Ishikawa (cell line): ENCODE measurements at regions not wholly inside any gene's neighbourhood (a gene's known extent, or its start where the extent isn't known, plus 50 kb on each side); places are given as distances from the start of the nearest gene placed in this dataset.

Experiments
- CEBPB ChIP-seq: IDR thresholded peaks from 2 replicates; pipeline ENCODE4 v1.6.1; 2012
- CREB1 ChIP-seq: IDR thresholded peaks from 2 replicates; pipeline ENCODE4 v1.6.1; 2012; ENCODE audit warnings: low read depth
- EP300 ChIP-seq: IDR thresholded peaks from 2 replicates; pipeline ENCODE4 v1.6.1; 2012; ENCODE audit warnings: borderline replicate concordance
- FOXM1 ChIP-seq: IDR thresholded peaks from 2 replicates; pipeline ENCODE4 v1.6.1; 2012; ENCODE audit warnings: low read depth, borderline replicate concordance
- MAX ChIP-seq: IDR thresholded peaks from 2 replicates; pipeline ENCODE4 v1.6.1; 2012
- NFIC ChIP-seq: IDR thresholded peaks from 2 replicates; pipeline ENCODE4 v1.6.1; 2012
- REST ChIP-seq: IDR thresholded peaks from 2 replicates; pipeline ENCODE4 v1.6.1; 2012; ENCODE audit warnings: low read depth, mild to moderate bottlenecking
- TAF1 ChIP-seq: IDR thresholded peaks from 2 replicates; pipeline ENCODE4 v1.6.1; 2012; ENCODE audit warnings: low read depth, mild to moderate bottlenecking
- TCF12 ChIP-seq: IDR thresholded peaks from 2 replicates; pipeline ENCODE4 v1.6.1; 2012; ENCODE audit warnings: low read depth
- TEAD4 ChIP-seq: IDR thresholded peaks from 2 replicates; pipeline ENCODE4 v1.6.1; 2012
- USF1 ChIP-seq: IDR thresholded peaks from 2 replicates; pipeline ENCODE4 v1.6.1; 2012
- YY1 ChIP-seq: IDR thresholded peaks from 2 replicates; pipeline ENCODE4 v1.6.1; 2012; ENCODE audit warnings: low read depth
- ZBTB7A ChIP-seq: IDR thresholded peaks from 2 replicates; pipeline ENCODE4 v1.6.1; 2012; ENCODE audit warnings: low read depth

- TF ChIP-seq CEBPB (no peak), MAX (no peak), YY1 (no peak), TCF12 (no peak), ZBTB7A (no peak), REST (no peak), EP300 (no peak), FOXM1 (no peak), TEAD4 (no peak), CREB1 (no peak), NFIC (no peak), TAF1 (no peak), USF1 (no peak)
These were observed 664.9 kb upstream of the WWC1 start for GRCh38 chr5:167626341-167627123.
